Osteocyte (in vitro differentiated cells): ENCODE measurements at regions not wholly inside any gene's neighbourhood (a gene's known extent, or its start where the extent isn't known, plus 50 kb on each side); places are given as distances from the start of the nearest gene placed in this dataset.

ENCODE experiments used
- DNase-seq: peaks from one replicate; pipeline ENCODE4 v3.0.0; 2021; ENCODE audit warnings: mixed read lengths; ENCODE audit not compliant: unreplicated experiment; ENCODE audit errors: extremely low spot score
- H3K27ac Mint-ChIP-seq: one replicate; pipeline ENCODE4 v1.8.0; 2021; ENCODE audit warnings: mild to moderate bottlenecking, mixed read lengths; ENCODE audit not compliant: unreplicated experiment
- H3K27me3 Mint-ChIP-seq: one replicate; pipeline ENCODE4 v1.8.0; 2021; ENCODE audit warnings: mixed read lengths; ENCODE audit not compliant: unreplicated experiment
- H3K36me3 Mint-ChIP-seq: one replicate; pipeline ENCODE4 v1.8.0; 2021; ENCODE audit warnings: mixed read lengths; ENCODE audit not compliant: unreplicated experiment
- H3K4me1 Mint-ChIP-seq: one replicate; pipeline ENCODE4 v1.8.0; 2021; ENCODE audit warnings: mixed read lengths; ENCODE audit not compliant: unreplicated experiment
- H3K4me3 Mint-ChIP-seq: one replicate; pipeline ENCODE4 v1.8.0; 2021; ENCODE audit warnings: mild to moderate bottlenecking, moderate library complexity, mixed read lengths; ENCODE audit not compliant: unreplicated experiment
- H3K9me3 Mint-ChIP-seq: one replicate; pipeline ENCODE4 v1.8.0; 2021; ENCODE audit warnings: mixed read lengths; ENCODE audit not compliant: unreplicated experiment
- TF ChIP-seq, protein P1 (sequence below): fragments of 200-600 bp; sonication (generic); IDR thresholded peaks from 2 replicates; pipeline ENCODE4 v1.5.0; 2021; ENCODE audit warnings: antibody characterized with exemption, mild to moderate bottlenecking, moderate library complexity

DNA sequence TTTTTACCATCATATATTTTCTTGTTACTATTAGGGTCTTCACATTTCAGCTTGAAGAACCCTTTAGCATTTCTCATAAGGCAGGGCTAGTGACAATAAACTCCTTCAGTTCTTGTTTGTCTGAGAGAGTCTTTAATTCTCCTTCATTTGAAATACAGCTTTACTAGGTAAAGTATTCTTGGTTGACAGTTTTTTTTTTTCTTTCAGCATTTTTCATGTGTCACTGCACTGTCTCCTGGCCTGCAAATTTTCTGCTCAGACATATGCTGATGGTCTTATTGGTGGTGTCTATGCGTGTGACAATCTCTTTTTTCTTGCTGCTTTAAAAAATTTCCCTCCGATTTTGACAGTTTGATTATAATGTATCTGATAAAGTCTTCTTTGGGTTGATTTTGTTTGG is 399.9 kb downstream of the SH3GL2 start:
- Mint-ChIP-seq H3K9me3 (peaks cover 54% of the 10 kb centered on the region), H3K4me1 (no peaks in the 10 kb centered on the region)

DNA sequence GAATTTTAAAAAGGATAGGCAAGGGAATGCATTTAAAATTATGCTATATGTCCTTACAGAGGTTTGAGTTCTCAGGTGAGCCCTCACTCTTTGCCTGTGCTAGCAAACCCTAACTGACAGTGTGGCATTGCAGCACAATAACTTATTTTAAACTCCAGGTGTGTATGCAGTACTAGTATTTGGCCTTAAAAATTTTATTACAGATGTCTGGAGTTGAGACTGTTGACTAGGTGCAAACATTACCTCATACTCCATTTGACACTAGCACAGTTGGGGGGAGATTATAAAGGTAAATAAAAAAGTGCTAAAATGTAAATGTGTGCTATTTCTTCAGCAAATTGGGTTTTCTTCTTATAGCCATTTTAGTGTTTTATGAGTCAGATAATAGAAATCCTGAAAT is 407.7 kb downstream of the SH3GL2 start:
- Mint-ChIP-seq H3K4me3 (no peak overlapping the region), H3K27ac (no peak overlapping the region), H3K27me3 (peaks cover 4% of the 10 kb centered on the region), H3K9me3 (no peaks in the 10 kb centered on the region), H3K4me1 (no peaks in the 10 kb centered on the region), H3K36me3 (no peaks in the 10 kb centered on the region)
- TF ChIP-seq, protein P1, sequence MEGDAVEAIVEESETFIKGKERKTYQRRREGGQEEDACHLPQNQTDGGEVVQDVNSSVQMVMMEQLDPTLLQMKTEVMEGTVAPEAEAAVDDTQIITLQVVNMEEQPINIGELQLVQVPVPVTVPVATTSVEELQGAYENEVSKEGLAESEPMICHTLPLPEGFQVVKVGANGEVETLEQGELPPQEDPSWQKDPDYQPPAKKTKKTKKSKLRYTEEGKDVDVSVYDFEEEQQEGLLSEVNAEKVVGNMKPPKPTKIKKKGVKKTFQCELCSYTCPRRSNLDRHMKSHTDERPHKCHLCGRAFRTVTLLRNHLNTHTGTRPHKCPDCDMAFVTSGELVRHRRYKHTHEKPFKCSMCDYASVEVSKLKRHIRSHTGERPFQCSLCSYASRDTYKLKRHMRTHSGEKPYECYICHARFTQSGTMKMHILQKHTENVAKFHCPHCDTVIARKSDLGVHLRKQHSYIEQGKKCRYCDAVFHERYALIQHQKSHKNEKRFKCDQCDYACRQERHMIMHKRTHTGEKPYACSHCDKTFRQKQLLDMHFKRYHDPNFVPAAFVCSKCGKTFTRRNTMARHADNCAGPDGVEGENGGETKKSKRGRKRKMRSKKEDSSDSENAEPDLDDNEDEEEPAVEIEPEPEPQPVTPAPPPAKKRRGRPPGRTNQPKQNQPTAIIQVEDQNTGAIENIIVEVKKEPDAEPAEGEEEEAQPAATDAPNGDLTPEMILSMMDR, result no peak
- no peak for DNase-seq

More for the DNA sequence above, 399.9 kb downstream of the SH3GL2 start:
- Mint-ChIP-seq H3K27ac (no peak overlapping the region), H3K4me3 (no peak overlapping the region), H3K27me3 (no peaks in the 10 kb centered on the region), H3K36me3 (peaks cover 2% of the 10 kb centered on the region)
- TF ChIP-seq, protein P1, result no peak
- no peak for DNase-seq

DNA sequence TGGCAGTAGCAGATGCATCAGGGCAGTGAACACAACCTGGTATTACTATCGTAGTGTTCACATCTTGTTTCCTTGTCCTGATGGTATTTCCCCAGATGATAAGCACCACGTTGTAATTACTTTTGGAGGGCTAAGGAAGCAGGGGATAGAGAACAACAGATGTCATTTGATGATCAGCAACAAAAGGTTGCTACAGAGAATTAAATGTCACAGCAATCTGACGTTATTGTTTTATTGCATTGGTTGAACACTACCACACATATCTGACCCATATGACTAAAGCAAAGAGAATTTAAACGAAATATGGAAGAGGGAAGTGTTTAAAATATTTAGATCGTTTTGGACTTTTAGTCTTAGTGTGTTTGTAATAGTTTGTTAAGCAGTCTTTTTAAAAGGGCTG is 408.3 kb downstream of the SH3GL2 start:
- TF ChIP-seq, protein P1, result no peak
- Mint-ChIP-seq H3K4me1 (no peaks in the 10 kb centered on the region), H3K9me3 (no peaks in the 10 kb centered on the region), H3K27me3 (peaks cover 4% of the 10 kb centered on the region), H3K4me3 (no peak overlapping the region), H3K27ac (no peak overlapping the region), H3K36me3 (no peaks in the 10 kb centered on the region)
- no peak for DNase-seq

DNA sequence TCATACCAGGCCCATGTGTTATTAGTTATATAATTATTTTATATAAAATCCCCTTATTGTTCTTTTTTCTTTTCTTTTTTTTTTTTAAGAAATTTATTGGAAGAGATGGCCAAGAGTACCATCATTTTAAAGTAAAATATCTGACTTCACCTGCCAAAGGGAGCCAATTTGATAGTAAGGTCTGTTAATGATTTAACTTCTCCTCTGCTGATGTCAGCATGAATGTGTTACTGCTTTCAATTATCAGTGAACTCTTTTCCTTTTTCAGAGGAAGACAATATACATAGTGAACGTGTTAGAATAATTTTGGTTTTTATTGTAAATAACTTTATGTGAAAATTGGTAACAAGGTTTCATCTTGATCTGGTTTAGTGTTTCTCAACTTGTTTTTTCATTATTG is 409.6 kb downstream of the SH3GL2 start:
- H3K36me3 Mint-ChIP-seq, result no peaks in the 10 kb centered on the region
- TF ChIP-seq, protein P1, result no peak
- H3K4me1 Mint-ChIP-seq, result no peaks in the 10 kb centered on the region
- DNase-seq, result no peak
- peaks cover 4% of the 10 kb centered on the region for H3K27me3 Mint-ChIP-seq
- H3K4me3 Mint-ChIP-seq, result no peak overlapping the region
- no peak overlapping the region for H3K27ac Mint-ChIP-seq
- H3K9me3 Mint-ChIP-seq, result no peaks in the 10 kb centered on the region

DNA sequence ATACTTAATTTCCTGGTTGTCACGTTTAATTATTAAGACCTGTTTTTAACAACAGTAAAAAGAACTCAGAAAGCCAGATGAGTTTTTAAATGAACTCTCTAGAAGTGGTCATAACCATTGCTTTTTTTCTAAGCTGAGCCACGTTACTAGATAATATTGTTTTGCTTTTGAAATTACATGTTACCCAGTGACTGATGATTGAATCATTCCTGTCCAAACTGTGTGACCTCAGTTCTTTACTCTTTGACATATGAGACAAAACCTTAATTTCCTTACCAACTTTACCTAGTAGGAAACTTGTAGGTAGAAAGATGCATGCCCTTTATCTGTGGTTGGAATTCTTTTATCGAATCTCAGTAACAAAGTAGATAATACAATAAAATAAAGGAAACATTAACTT is 411.7 kb downstream of the SH3GL2 start:
- H3K27ac Mint-ChIP-seq, result no peak overlapping the region
- TF ChIP-seq, protein P1, result no peak
- DNase-seq, result no peak
- H3K4me1 Mint-ChIP-seq, result peaks cover 11% of the 10 kb centered on the region
- H3K27me3 Mint-ChIP-seq, result no peaks in the 10 kb centered on the region
- no peak overlapping the region for H3K4me3 Mint-ChIP-seq
- no peaks in the 10 kb centered on the region for H3K9me3 Mint-ChIP-seq
- no peaks in the 10 kb centered on the region for H3K36me3 Mint-ChIP-seq
